A549 (cell line): ENCODE measurements at regions not wholly inside any gene's neighbourhood (a gene's known extent, or its start where the extent isn't known, plus 50 kb on each side); places are given as distances from the start of the nearest gene placed in this dataset.
A peak's percentile ranks its signal among the peaks of the same experiment; 100 is the strongest.

Experiments used
- ATAC-seq, 2 experiments: fragments of 200-7000 bp in 1 of 2; fragments of >200 bp in 1 of 2; cut with Nextera tagmentation in 1 of 2; cut with Tn5 transposase in 1 of 2; 3 replicates each; pipeline versions ENCODE4 v1.8.0 to v1.9.1; 2018 to 2020; ENCODE audit warnings: mild to moderate bottlenecking in 1 of 2, moderate library complexity in 1 of 2
- CTCF ChIA-PET: fragments of 300-600 bp; sonication (Branson Sonifier 250); formaldehyde crosslinking; extraction: SDS; loops from one replicate; lab custom pipeline; 2021; ENCODE audit warnings: antibody characterized with exemption, inconsistent platforms; lab: Yijun Ruan, JAX
- POLR2A ChIA-PET: fragments of 350-600 bp; formaldehyde crosslinking; extraction: SDS; loops from one replicate; lab custom pipeline; 2021; ENCODE audit warnings: antibody characterized with exemption, inconsistent platforms; lab: Yijun Ruan, JAX
- DNase-seq, 2 experiments: peaks; one replicate each; pipeline versions ENCODE4 v3.0.0 to v3.0.0-alpha.2; 2011 to 2016; ENCODE audit warnings: low read depth in 1 of 2, low spot score in 1 of 2
- FAIRE-seq: peaks from 2 replicates; lab custom pipeline; 2011; peaks lifted over from hg19 to GRCh38; lab: Jason Lieb, UNC
- H3K27ac ChIP-seq, 2 experiments: fragments of >200 bp; sonication (Bioruptor Twin); formaldehyde crosslinking; 3 replicates each; pipeline ENCODE4 v1.5.1; 2016 to 2017
- H3K4me1 ChIP-seq: fragments of >200 bp; sonication (Bioruptor Twin); formaldehyde crosslinking; 3 replicates; pipeline ENCODE4 v1.6.1; 2016
- H3K4me2 ChIP-seq: fragments of >200 bp; sonication (Bioruptor Twin); formaldehyde crosslinking; 3 replicates; pipeline ENCODE4 v1.6.1; 2016
- H3K4me3 ChIP-seq: fragments of >200 bp; sonication (Bioruptor Twin); formaldehyde crosslinking; 3 replicates; pipeline ENCODE4 v1.5.1; 2016
- H3K9me3 ChIP-seq: fragments of >200 bp; sonication (Bioruptor Twin); formaldehyde crosslinking; 3 replicates; pipeline ENCODE4 v1.6.1; 2016
- ATOH8 ChIP-seq: fragments of 250-450 bp; sonication (Bioruptor Pico); IDR thresholded peaks from 2 replicates; pipeline ENCODE4 v1.5.0; 2020; ENCODE audit warnings: low read depth, mild to moderate bottlenecking, moderate library complexity
- CHD4 ChIP-seq: fragments of 200-600 bp; sonication (generic); IDR thresholded peaks from 2 replicates; pipeline ENCODE4 v1.6.1; 2016; ENCODE audit warnings: antibody characterized with exemption, mild to moderate bottlenecking, borderline replicate concordance
- CTCF ChIP-seq: fragments of >200 bp; sonication (Bioruptor Twin); formaldehyde crosslinking; IDR thresholded peaks from 3 replicates; pipeline ENCODE4 v1.5.1; 2016
- EHF ChIP-seq: fragments of 250-450 bp; sonication (Bioruptor Pico); IDR thresholded peaks from 2 replicates; pipeline ENCODE4 v1.5.0; 2020; ENCODE audit warnings: mild to moderate bottlenecking
- ELK1 ChIP-seq: fragments of 150-350 bp; IDR thresholded peaks from 2 replicates; pipeline ENCODE4 v1.6.1; 2014; ENCODE audit warnings: low read depth, mild to moderate bottlenecking, low read length
- HDAC2 ChIP-seq: fragments of 200-600 bp; sonication (generic); IDR thresholded peaks from 2 replicates; pipeline ENCODE4 v1.6.1; 2016
- HES2 ChIP-seq: fragments of >200 bp; sonication (Bioruptor Twin); formaldehyde crosslinking; IDR thresholded peaks from 2 replicates; pipeline ENCODE4 v1.6.1; 2016
- HOXA7 ChIP-seq: fragments of 250-450 bp; sonication (Bioruptor Pico); IDR thresholded peaks from 2 replicates; pipeline ENCODE4 v1.5.0; 2020; ENCODE audit warnings: mild to moderate bottlenecking, moderate library complexity
- JUN ChIP-seq, 2 experiments: fragments of >200 bp; sonication (Bioruptor Twin); formaldehyde crosslinking; IDR thresholded peaks; 2 replicates in 1 of 2; 3 replicates in 1 of 2; pipeline ENCODE4 v1.6.1; 2016 to 2017
- JUNB ChIP-seq: fragments of >200 bp; sonication (Bioruptor Twin); formaldehyde crosslinking; IDR thresholded peaks from 2 replicates; pipeline ENCODE4 v1.6.1; 2016
- KDM1A ChIP-seq: fragments of 200-600 bp; sonication (generic); IDR thresholded peaks from 2 replicates; pipeline ENCODE4 v1.6.1; 2016; ENCODE audit warnings: low read depth, mild to moderate bottlenecking
- KDM5A ChIP-seq: fragments of 200-600 bp; sonication (generic); IDR thresholded peaks from 2 replicates; pipeline ENCODE4 v1.6.1; 2016; ENCODE audit warnings: antibody characterized with exemption, mild to moderate bottlenecking
- MAX ChIP-seq: IDR thresholded peaks from 2 replicates; pipeline ENCODE4 v1.6.1; 2012
- MYC ChIP-seq: IDR thresholded peaks from 2 replicates; pipeline ENCODE4 v1.6.1; 2012; ENCODE audit warnings: mild to moderate bottlenecking, inconsistent platforms, low read length, improper control_type of control experiment, borderline replicate concordance
- NFE2L2 ChIP-seq: fragments of 150-350 bp; conservative IDR thresholded peaks from 2 replicates; pipeline ENCODE4 v1.6.1; 2014; ENCODE audit warnings: low read length
- NPAS2 ChIP-seq: fragments of 250-450 bp; sonication (Bioruptor Pico); IDR thresholded peaks from 2 replicates; pipeline ENCODE4 v1.8.0; 2022; ENCODE audit warnings: mild to moderate bottlenecking, moderate library complexity, borderline replicate concordance
- PBX3 ChIP-seq: IDR thresholded peaks from 2 replicates; pipeline ENCODE4 v1.6.1; 2012
- RAD21 ChIP-seq, 2 experiments: fragments of >200 bp in 1 of 2; sonication (Bioruptor Twin) in 1 of 2; formaldehyde crosslinking in 1 of 2; IDR thresholded peaks in 1 of 2; conservative IDR thresholded peaks in 1 of 2; 2 replicates in 1 of 2; 3 replicates in 1 of 2; pipeline ENCODE4 v1.6.1; 2012 to 2018; ENCODE audit warnings: inconsistent platforms in 1 of 2
- RCOR1 ChIP-seq: fragments of 150-350 bp; IDR thresholded peaks from 2 replicates; pipeline ENCODE4 v1.6.1; 2014; ENCODE audit warnings: antibody characterized with exemption, low read length, low read depth
- SREBF2 ChIP-seq: fragments of 450-650 bp; IDR thresholded peaks from 2 replicates; pipeline ENCODE4 v1.6.1; 2014; ENCODE audit warnings: mild to moderate bottlenecking, moderate library complexity
- ZC3H11A ChIP-seq: fragments of 450-650 bp; IDR thresholded peaks from 2 replicates; pipeline ENCODE4 v1.6.1; 2014; ENCODE audit warnings: antibody characterized with exemption, mild to moderate bottlenecking
- ZFP36 ChIP-seq: fragments of 450-650 bp; IDR thresholded peaks from 2 replicates; pipeline ENCODE4 v1.6.1; 2014; ENCODE audit warnings: borderline replicate concordance; ENCODE audit not compliant: partially characterized antibody
- ZNF302 ChIP-seq: fragments of 250-450 bp; sonication (Bioruptor Pico); IDR thresholded peaks from 2 replicates; pipeline ENCODE4 v1.9.0; 2021; ENCODE audit warnings: inconsistent platforms, mild to moderate bottlenecking, moderate library complexity
- WGBS: methylation state at CpG from one replicate; pipeline ENCODE4 v1.1.6; 2017; ENCODE audit errors: missing lambda C conversion rate; 5-methylcytosine and 5-hydroxymethylcytosine counted together
- TF ChIP-seq, protein P1 (sequence below): fragments of 250-450 bp; sonication (Bioruptor Pico); IDR thresholded peaks from 2 replicates; pipeline ENCODE4 v1.5.0; 2021; ENCODE audit warnings: mild to moderate bottlenecking, moderate library complexity, borderline replicate concordance

- CTCF ChIA-PET = interaction anchor here (0.6 to 1.6 kb wide), 6 partner anchors 10 to 289 kb away, joined by 3 to 4 read pairs (median 3); no protein-coding TSS in a partner anchor
- peak; percentile 35 to 66; a peak in 3 of 6 replicates for ATAC-seq
- 75% methylated on average over 3 of the region's 3 CpGs for WGBS
- POLR2A ChIA-PET = no interaction called here
- DNase-seq = peak in 1 of 2 experiments; percentile 16
- H3K27ac ChIP-seq = peak overlapping the region; percentile 40 to 70; a peak in 5 of 6 replicates
- no peaks in the 10 kb centered on the region for H3K9me3 ChIP-seq
- H3K4me2 ChIP-seq = peak overlapping the region; percentile 40
- no peak overlapping the region for H3K4me3 ChIP-seq
- FAIRE-seq = no peak
- TF ChIP-seq ATOH8 (CRISPR knock-in tag) (no peak), HOXA7 (CRISPR knock-in tag) (no peak), MAX (no peak), ZC3H11A (no peak), KDM5A (no peak), HES2 (no peak), RCOR1 (no peak), CTCF (no peak), MYC (no peak), ZNF302 (CRISPR knock-in tag) (no peak), RAD21 (conservative IDR thresholded peaks at IDR 0.05 in 1 of 2, IDR thresholded peaks at IDR 0.05 in 1 of 2) (no peak), HDAC2 (no peak), NPAS2 (CRISPR knock-in tag) (no peak)
- H3K4me1 ChIP-seq = peaks cover 38% of the 10 kb centered on the region
These were observed 62.3 kb upstream of the SPRY4 start for GRCh38 chr5:142387024-142387682.

DNA sequence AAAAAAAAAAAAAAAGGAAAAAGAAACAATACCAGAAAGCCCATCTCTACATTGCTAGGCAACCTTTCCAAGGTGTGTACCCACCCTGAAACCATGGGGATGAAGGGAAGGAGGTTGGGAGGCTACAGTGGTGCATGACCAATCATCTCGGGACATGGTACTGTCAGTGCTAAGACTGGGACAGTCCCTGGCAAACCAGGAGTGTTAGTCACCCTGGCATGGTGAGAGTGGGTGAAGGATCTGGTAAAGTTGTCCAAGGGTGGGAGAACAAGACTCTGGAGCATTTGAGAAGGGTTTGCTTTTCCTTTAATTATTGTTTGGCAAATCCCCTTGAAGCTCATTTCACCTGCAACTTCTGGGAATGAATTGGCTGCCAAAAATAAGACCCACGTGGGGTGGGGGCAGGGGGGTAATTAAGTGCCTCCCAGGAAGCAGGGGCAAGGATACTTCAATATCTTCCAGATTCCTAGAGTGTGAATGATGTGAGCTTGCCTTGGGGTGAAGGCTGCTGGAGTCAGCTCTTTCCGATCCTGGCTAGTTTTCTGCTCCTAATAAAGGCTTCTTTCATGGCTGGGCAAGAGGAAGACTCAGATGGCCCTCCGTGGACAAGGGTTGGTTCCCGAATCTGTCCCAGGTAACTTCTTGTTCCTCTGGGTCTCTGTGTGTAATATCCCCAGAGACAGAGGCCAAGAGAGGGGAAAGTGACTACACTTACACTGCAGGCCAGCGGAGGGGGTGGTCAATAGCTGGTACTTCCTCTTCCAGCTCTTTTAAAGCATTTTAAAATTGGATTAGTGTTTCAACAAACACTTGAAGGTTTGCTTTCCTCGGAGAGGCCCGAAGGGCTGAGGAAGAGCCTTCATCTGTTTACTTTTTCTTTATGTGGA is 61.6 kb upstream of the SPRY4 start:
- Histone ChIP-seq H3K4me1 (peaks cover 38% of the 10 kb centered on the region), H3K9me3 (no peaks in the 10 kb centered on the region), H3K27ac (peak overlapping the region; percentile 40 to 70; a peak in 5 of 6 replicates), H3K4me3 (no peak overlapping the region), H3K4me2 (peak overlapping the region; percentile 40)
- no peak for FAIRE-seq
- no peak for TF ChIP-seq MYC
- no peak for TF ChIP-seq ELK1
- TF ChIP-seq HOXA7 (CRISPR knock-in tag) = no peak
- no peak for TF ChIP-seq HES2
- TF ChIP-seq MAX = no peak
- no peak for TF ChIP-seq EHF (CRISPR knock-in tag)
- TF ChIP-seq KDM1A = no peak
- no peak for TF ChIP-seq JUNB
- TF ChIP-seq, protein P1, sequence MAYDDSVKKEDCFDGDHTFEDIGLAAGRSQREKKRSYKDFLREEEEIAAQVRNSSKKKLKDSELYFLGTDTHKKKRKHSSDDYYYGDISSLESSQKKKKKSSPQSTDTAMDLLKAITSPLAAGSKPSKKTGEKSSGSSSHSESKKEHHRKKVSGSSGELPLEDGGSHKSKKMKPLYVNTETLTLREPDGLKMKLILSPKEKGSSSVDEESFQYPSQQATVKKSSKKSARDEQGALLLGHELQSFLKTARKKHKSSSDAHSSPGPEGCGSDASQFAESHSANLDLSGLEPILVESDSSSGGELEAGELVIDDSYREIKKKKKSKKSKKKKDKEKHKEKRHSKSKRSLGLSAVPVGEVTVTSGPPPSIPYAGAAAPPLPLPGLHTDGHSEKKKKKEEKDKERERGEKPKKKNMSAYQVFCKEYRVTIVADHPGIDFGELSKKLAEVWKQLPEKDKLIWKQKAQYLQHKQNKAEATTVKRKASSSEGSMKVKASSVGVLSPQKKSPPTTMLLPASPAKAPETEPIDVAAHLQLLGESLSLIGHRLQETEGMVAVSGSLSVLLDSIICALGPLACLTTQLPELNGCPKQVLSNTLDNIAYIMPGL (CRISPR knock-in tag) = no peak
- no peak for TF ChIP-seq PBX3
- no peak for TF ChIP-seq JUN (IDR thresholded peaks at IDR 0.05)
- no peak for TF ChIP-seq NFE2L2
- TF ChIP-seq ZFP36 = no peak
- no peak for TF ChIP-seq SREBF2
- no peak for TF ChIP-seq CHD4
- 55% methylated on average over 8 of the region's 8 CpGs for WGBS
- DNase-seq = no peak
- POLR2A ChIA-PET = no interaction called here
- peak in 1 of 2 experiments; percentile 55; a peak in 3 of 6 replicates for ATAC-seq
- CTCF ChIA-PET = interaction anchor here (0.6 to 1.6 kb wide), 5 partner anchors 10 to 288 kb away, joined by 3 to 4 read pairs (median 3); no protein-coding TSS in a partner anchor
